ENCODE measurements at regions not wholly inside any gene's neighbourhood (a gene's known extent, or its start where the extent isn't known, plus 50 kb on each side); places are given as distances from the start of the nearest gene placed in this dataset.

- H3K27ac ChIP-seq: no peak overlapping the region
- TF ChIP-seq ZFX (IDR thresholded peaks at IDR 0.05; ENCODE audit: borderline replicate concordance): no peak
Observed at GRCh38 chr7:7105800-7106582, 76.4 kb upstream of the C1GALT1 start.

GRCh38 chr7:7108931-7109330 lies 73.4 kb upstream of the C1GALT1 start:
- H3K27ac ChIP-seq: no peak overlapping the region
- no peak for TF ChIP-seq CTCF (IDR thresholded peaks at IDR 0.05)
- TF ChIP-seq ZFX (IDR thresholded peaks at IDR 0.05; ENCODE audit: borderline replicate concordance): no peak

- TF ChIP-seq CTCF (IDR thresholded peaks at IDR 0.05) (no peak), ZFX (IDR thresholded peaks at IDR 0.05; ENCODE audit: borderline replicate concordance) (no peak)
Observed at GRCh38 chr7:7109934-7110333, 72.4 kb upstream of the C1GALT1 start.

GRCh38 chr7:7110706-7111105 lies 71.6 kb upstream of the C1GALT1 start:
- no peak for TF ChIP-seq ZFX (IDR thresholded peaks at IDR 0.05; ENCODE audit: borderline replicate concordance)

More at GRCh38 chr7:7109934-7110333, 72.4 kb upstream of the C1GALT1 start:
- H3K27ac ChIP-seq: no peak overlapping the region

GRCh38 chr7:7112868-7113267 lies 69.5 kb upstream of the C1GALT1 start:
- no peak for TF ChIP-seq ZFX (IDR thresholded peaks at IDR 0.05; ENCODE audit: borderline replicate concordance)
- TF ChIP-seq CTCF (IDR thresholded peaks at IDR 0.05): no peak
- H3K27ac ChIP-seq: no peak overlapping the region

More at GRCh38 chr7:7110706-7111105, 71.6 kb upstream of the C1GALT1 start:
- H3K27ac ChIP-seq: no peak overlapping the region

- TF ChIP-seq ZFX (IDR thresholded peaks at IDR 0.05; ENCODE audit: borderline replicate concordance) (no peak), CTCF (IDR thresholded peaks at IDR 0.05) (no peak)
Observed at GRCh38 chr7:7114575-7115291, 67.6 kb upstream of the C1GALT1 start.

GRCh38 chr7:7117935-7118586 lies 64.3 kb upstream of the C1GALT1 start:
- no peak overlapping the region for H3K27ac ChIP-seq

More at GRCh38 chr7:7114575-7115291, 67.6 kb upstream of the C1GALT1 start:
- H3K27ac ChIP-seq: peak overlapping the region; percentile 79

More at GRCh38 chr7:7117935-7118586, 64.3 kb upstream of the C1GALT1 start:
- TF ChIP-seq ZFX (IDR thresholded peaks at IDR 0.05; ENCODE audit: borderline replicate concordance) (no peak), CTCF (IDR thresholded peaks at IDR 0.05) (no peak)
